GM13977 (cell line): ENCODE measurements at regions not wholly inside any gene's neighbourhood (a gene's known extent, or its start where the extent isn't known, plus 50 kb on each side); places are given as distances from the start of the nearest gene placed in this dataset.

Experiments used
- DNase-seq: peaks from one replicate; pipeline ENCODE4 v3.0.0; 2012; ENCODE audit warnings: low spot score
- in situ Hi-C: fragments of 300-500 bp; cut with MboI; formaldehyde crosslinking; loops from one replicate; pipeline ENCODE4 v1.12.0; 2022; ENCODE audit warnings: low sequenced_read_pairs, low pct_unique_long_range_greater_than_20kb, mixed read lengths, inconsistent platforms; ENCODE audit not compliant: unreplicated experiment
- TF ChIP-seq, protein P1 (sequence below): IDR thresholded peaks from 2 replicates; pipeline ENCODE4 v1.5.1; 2012; ENCODE audit warnings: mild to moderate bottlenecking, control low read depth; ENCODE audit not compliant: insufficient read depth; ENCODE audit errors: extremely low read depth, missing control alignments

DNA sequence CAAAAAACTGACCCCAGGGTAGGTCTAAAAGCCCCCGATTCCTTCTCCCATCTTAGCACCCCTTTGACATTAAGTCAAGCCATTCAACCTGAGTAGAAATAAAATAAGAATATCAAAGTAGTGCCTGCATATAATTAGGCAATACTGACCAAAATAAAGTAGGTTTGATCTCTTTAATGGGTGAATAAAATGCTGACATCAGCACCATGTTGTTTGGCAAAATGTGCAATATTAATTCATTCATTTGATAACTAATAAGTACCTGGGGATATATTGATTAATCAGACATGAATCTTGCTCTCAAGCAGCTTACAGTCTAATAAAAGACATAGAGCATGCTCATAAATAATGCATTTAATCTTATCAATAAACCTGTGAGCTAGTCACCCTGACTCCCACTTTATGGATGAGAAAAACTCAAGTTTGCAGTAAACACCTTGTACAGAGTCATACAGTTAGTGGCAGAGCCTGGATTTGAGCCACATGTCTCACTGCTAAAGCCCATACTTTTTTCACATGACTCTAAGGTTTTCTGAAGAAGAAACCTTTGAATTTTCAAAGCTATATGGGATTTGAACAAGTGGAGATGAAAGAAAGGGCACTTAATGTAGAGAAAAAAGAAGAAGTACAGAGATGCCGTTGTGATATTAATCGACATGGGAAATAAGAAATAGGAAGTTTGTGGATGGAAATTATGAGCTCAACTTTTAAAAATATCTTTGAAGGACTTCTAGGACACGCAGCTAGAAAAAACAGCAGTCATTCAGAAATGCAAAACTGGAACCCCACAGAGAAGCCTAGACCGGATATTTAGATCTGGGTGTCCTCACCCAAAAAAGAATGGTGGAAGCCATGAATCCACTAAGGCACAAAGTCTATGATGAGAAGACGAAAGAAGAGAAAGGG is 183.9 kb downstream of the TOMM20 start:
- TF ChIP-seq, protein P1, sequence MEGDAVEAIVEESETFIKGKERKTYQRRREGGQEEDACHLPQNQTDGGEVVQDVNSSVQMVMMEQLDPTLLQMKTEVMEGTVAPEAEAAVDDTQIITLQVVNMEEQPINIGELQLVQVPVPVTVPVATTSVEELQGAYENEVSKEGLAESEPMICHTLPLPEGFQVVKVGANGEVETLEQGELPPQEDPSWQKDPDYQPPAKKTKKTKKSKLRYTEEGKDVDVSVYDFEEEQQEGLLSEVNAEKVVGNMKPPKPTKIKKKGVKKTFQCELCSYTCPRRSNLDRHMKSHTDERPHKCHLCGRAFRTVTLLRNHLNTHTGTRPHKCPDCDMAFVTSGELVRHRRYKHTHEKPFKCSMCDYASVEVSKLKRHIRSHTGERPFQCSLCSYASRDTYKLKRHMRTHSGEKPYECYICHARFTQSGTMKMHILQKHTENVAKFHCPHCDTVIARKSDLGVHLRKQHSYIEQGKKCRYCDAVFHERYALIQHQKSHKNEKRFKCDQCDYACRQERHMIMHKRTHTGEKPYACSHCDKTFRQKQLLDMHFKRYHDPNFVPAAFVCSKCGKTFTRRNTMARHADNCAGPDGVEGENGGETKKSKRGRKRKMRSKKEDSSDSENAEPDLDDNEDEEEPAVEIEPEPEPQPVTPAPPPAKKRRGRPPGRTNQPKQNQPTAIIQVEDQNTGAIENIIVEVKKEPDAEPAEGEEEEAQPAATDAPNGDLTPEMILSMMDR, result no peak
- in situ Hi-C loops, result no loop called here
- DNase-seq, result no peak

DNA sequence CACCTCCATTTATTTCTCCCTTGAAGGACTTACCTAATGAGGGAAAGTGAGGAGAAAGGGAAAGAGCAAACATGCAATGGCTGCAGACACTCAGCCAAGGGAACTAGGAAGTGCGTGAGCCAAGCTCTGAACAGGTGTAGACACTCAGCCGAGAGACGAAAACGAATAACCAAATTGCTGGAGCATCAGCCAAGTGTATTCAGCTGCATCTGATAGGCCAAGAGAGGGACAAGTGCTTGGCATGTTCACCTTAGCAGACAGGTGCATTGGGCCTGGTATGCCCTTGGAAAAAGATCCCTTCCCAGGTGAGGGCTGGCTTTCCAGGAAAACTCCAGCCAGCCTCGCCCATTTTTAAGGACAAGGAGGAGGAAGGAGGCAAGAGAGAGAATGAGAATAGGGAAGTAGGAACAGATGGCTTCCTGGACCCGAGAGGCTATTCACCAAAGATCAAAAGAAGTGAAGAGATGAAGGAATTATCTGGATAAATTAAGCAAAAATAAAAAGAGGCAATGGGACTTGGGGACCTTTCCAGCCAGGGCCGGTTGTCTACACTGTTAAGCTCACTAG is 184.7 kb downstream of the TOMM20 start:
- in situ Hi-C loops, result no loop called here
- TF ChIP-seq, protein P1, result no peak
- DNase-seq, result no peak

DNA sequence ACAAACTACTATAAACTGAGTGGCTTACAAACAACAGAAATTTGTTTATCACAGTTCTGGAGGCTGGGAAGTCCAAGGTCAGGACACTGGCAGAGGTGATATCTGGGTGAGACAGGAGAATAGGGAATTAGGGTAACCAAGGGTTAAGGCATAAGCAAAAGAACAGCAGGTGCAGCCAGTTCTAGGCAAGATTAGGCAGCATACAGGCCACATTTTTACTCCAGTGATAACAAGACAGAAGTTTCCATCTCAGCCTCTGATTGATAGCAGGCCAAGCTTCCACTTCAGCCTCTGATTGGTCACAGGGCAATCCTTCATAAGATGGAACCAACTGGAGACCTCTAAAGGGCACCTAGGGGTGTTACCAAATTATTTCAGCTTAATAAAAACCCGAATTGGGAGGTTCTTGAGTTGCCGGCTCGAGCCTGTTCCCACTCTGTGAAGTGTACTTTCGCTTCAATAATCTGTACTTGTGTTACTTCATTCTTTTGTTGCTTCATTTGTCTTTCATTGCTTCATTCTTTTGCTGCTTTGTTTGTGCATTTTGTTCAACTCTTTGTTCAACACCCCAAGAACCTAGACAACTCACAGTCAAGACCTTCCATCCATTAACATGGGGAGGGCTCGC is 185.6 kb downstream of the TOMM20 start:
- TF ChIP-seq, protein P1, result no peak
- in situ Hi-C loops, result no loop called here
- no peak for DNase-seq

DNA sequence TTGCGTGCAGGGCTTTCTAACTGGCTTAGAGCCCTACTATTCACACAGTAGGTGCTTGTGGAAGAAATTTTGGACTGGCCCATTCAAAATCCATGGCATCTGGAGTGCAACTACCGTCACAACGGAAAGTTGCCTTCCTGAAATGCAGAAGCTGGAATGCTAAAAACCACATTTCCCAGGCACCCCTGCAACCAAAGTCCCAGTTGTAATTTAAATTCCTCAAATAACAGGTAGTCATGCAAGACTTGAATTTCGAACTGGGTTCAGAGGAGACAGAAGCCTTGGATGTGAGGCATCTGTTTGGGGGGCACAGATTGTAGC is 186.7 kb downstream of the TOMM20 start:
- in situ Hi-C loops, result no loop called here
- DNase-seq, result no peak
- TF ChIP-seq, protein P1, result no peak

DNA sequence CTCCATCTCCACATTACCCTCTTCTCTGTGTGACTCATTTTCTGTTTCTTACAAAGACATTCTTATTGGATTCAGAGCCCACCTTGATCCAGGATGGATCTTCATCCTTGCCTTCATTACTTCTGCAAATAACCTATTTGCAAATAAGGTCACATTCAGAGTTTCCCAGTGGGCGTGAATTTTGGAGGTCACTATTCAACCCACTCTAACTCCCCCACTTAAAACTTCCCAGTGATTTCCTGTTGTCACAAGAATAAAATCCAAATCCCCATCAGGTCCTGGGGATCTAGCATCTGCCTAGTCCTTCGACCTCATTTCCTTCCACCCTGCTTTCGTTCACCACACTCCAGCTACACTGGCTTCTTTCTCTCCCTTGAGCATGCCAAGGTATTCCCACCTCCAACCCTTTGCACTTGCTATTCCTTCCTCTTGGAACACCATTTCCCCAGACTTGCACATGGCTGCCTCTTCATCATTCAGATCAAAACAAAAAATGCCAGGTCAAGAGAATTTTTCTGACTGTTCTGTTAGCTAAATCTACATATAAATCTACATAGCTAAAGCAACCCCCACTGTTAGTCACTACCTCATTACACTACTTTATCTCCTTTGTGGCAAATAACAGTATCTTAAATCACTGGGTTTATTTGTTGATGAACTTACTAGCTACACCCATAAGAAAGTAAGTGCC is 187.2 kb downstream of the TOMM20 start:
- in situ Hi-C loops, result no loop called here
- no peak for DNase-seq
- TF ChIP-seq, protein P1, result no peak

DNA sequence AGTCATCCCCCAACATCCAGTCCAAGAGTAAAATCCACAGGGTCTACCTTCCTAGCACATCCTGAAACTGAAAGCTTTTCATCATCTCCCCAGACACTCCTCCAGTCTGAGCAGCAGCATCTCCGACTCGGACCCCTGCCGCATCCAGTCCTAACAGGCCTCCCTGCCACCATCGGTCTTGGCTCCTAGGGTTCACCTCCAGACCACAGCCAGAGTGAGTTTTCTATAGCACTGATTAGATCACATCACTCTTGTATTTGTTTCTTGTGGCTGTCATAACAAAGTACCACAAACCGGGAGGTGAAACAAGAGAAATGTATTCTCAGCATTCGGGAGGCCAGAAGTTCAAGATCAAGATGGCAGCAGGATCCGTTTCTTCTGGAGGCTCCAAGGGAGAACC is 187.8 kb downstream of the TOMM20 start:
- no peak for DNase-seq
- in situ Hi-C loops, result no loop called here
- TF ChIP-seq, protein P1, result no peak
